Cerebellar nuclear complex (tissue), 1 donor: ENCODE measurements at regions not wholly inside any gene's neighbourhood (a gene's known extent, or its start where the extent isn't known, plus 50 kb on each side); places are given as distances from the start of the nearest gene placed in this dataset.
"Not testable (repeated sequence)": the region's sequence is repeated elsewhere in the genome, so short reads cannot be mapped to it uniquely, and the experiment has no call there.

ENCODE experiments used
- DNase-seq, 2 experiments: peaks; one replicate each; lab custom pipeline; 2025; lab: John Stamatoyannopoulos, UW

- DNase-seq = no peak
Measured at GRCh38 chr5:143955141-143955540, 143.2 kb downstream of the HMHB1 start.

- DNase-seq = no peak
Measured at GRCh38 chr5:143957455-143957854, 145.5 kb downstream of the HMHB1 start.

- DNase-seq = no peak
Measured at GRCh38 chr5:143962201-143962600, 150.2 kb downstream of the HMHB1 start.

- DNase-seq = no peak
Measured at GRCh38 chr5:143964919-143965318, 153.0 kb downstream of the HMHB1 start.

- DNase-seq = no peak
Measured at GRCh38 chr5:143966280-143966679, 154.3 kb downstream of the HMHB1 start.

GRCh38 chr5:143968071-143968878 is 156.3 kb downstream of the HMHB1 start:
- DNase-seq = no peak

- DNase-seq = no peak
Measured at GRCh38 chr5:143970159-143970558, 158.2 kb downstream of the HMHB1 start.

GRCh38 chr5:143972068-143972467 is 160.1 kb downstream of the HMHB1 start:
- DNase-seq = no peak

- no peak for DNase-seq
Measured at GRCh38 chr5:143976055-143976454, 164.1 kb downstream of the HMHB1 start.

- DNase-seq = no peak
Measured at GRCh38 chr5:143977891-143978461, 166.0 kb downstream of the HMHB1 start.

- DNase-seq = no peak
Measured at GRCh38 chr5:143979044-143979690, 167.2 kb downstream of the HMHB1 start.

GRCh38 chr5:143980506-143980905 is 168.5 kb downstream of the HMHB1 start:
- no peak for DNase-seq

GRCh38 chr5:143982957-143983356 is 171.0 kb downstream of the HMHB1 start:
- not testable (repeated sequence) for DNase-seq

- no peak for DNase-seq
Measured at GRCh38 chr5:143985832-143986515, 174.0 kb downstream of the HMHB1 start.

- no peak for DNase-seq
Measured at GRCh38 chr5:143986516-143987212, 174.7 kb downstream of the HMHB1 start.

GRCh38 chr5:143987264-143987663 is 175.3 kb downstream of the HMHB1 start:
- no peak for DNase-seq

- no peak for DNase-seq
Measured at GRCh38 chr5:143987751-143988560, 176.0 kb downstream of the HMHB1 start.

GRCh38 chr5:143992496-143992895 is 178.0 kb downstream of the YIPF5 start:
- no peak for DNase-seq

- no peak for DNase-seq
Measured at GRCh38 chr5:144002876-144003275, 167.6 kb downstream of the YIPF5 start.

- DNase-seq = no peak
Measured at GRCh38 chr5:144003636-144004035, 166.8 kb downstream of the YIPF5 start.

GRCh38 chr5:144004146-144004545 is 166.3 kb downstream of the YIPF5 start:
- DNase-seq = no peak
